Common myeloid progenitor, CD34-positive (primary cell): ENCODE measurements at regions not wholly inside any gene's neighbourhood (a gene's known extent, or its start where the extent isn't known, plus 50 kb on each side); places are given as distances from the start of the nearest gene placed in this dataset.
A peak's percentile ranks its signal among the peaks of the same experiment; 100 is the strongest.
"Not testable (repeated sequence)": the region's sequence is repeated elsewhere in the genome, so short reads cannot be mapped to it uniquely, and the experiment has no call there.

ENCODE experiments used
- CTCF ChIA-PET: fragments of 350-600 bp; sonication (Branson Sonifier 250); formaldehyde crosslinking; loops from one replicate; lab custom pipeline; 2021; ENCODE audit warnings: antibody characterized with exemption; lab: Charles Lee
- POLR2A ChIA-PET: fragments of 350-600 bp; sonication (Branson Sonifier 250); formaldehyde crosslinking; loops from one replicate; lab custom pipeline; 2021; ENCODE audit warnings: antibody characterized with exemption; lab: Charles Lee
- DNase-seq, 3 donors: peaks; one replicate each; pipeline versions ENCODE4 v3.0.0 to v3.0.0-alpha.2; 2013
- H3K27ac ChIP-seq, 2 experiments: 1 replicate in 1 of 2; 2 replicates in 1 of 2; pipeline ENCODE4 v1.7.0; 2013; ENCODE audit warnings: inconsistent platforms in 2 of 2, low read length in 2 of 2, mild to moderate bottlenecking in 2 of 2, low read depth in 1 of 2, moderate library complexity in 1 of 2; ENCODE audit not compliant: severe bottlenecking in 2 of 2, insufficient read depth in 1 of 2, poor library complexity in 1 of 2
- H3K27me3 ChIP-seq, 5 experiments: replicated peaks in 2 of 5; 1 replicate in 3 of 5; 2 replicates in 2 of 5; pipeline versions ENCODE4 v1.6.1 to v1.7.0; 2013; ENCODE audit warnings: low read length in 4 of 5, mild to moderate bottlenecking in 2 of 5, moderate library complexity in 2 of 5, inconsistent platforms in 1 of 5; ENCODE audit not compliant: insufficient read depth in 5 of 5, control insufficient read depth in 4 of 5
- H3K36me3 ChIP-seq, 4 experiments: 1 replicate in 2 of 4; 2 replicates in 2 of 4; pipeline versions ENCODE4 v1.6.1 to v1.7.0; 2013; ENCODE audit warnings: low read length in 3 of 4, control low read depth in 1 of 4, mild to moderate bottlenecking in 1 of 4; ENCODE audit not compliant: control insufficient read depth in 4 of 4, insufficient read depth in 4 of 4
- H3K4me1 ChIP-seq, 4 experiments: 1 replicate in 3 of 4; 2 replicates in 1 of 4; pipeline versions ENCODE4 v1.6.1 to v1.7.1; 2013; ENCODE audit warnings: low read length in 3 of 4, mild to moderate bottlenecking in 3 of 4, control low read depth in 1 of 4, inconsistent platforms in 1 of 4, moderate library complexity in 1 of 4; ENCODE audit not compliant: control insufficient read depth in 4 of 4, insufficient read depth in 4 of 4; ENCODE audit errors: control extremely low read depth in 1 of 4
- H3K4me3 ChIP-seq, 7 experiments: 1 replicate in 4 of 7; 2 replicates in 3 of 7; pipeline versions ENCODE4 v1.5.1 to v1.7.0; 2013; ENCODE audit warnings: mild to moderate bottlenecking in 7 of 7, low read length in 6 of 7, moderate library complexity in 6 of 7, inconsistent platforms in 2 of 7, low read depth in 2 of 7, control low read depth in 1 of 7; ENCODE audit not compliant: insufficient read depth in 4 of 7, control insufficient read depth in 1 of 7; ENCODE audit errors: extremely low read depth in 1 of 7
- H3K9me3 ChIP-seq, 5 experiments: 1 replicate in 4 of 5; 2 replicates in 1 of 5; pipeline versions ENCODE4 v1.6.1 to v1.7.1; 2013; ENCODE audit warnings: low read length in 4 of 5, mild to moderate bottlenecking in 2 of 5, inconsistent platforms in 1 of 5, low read depth in 1 of 5, moderate library complexity in 1 of 5; ENCODE audit not compliant: control insufficient read depth in 4 of 5, insufficient read depth in 2 of 5; ENCODE audit errors: control extremely low read depth in 1 of 5
- whole genome bisulfite sequencing: methylation state at CpG from one replicate; pipeline ENCODE4 v1.1.5; 2013; ENCODE audit not compliant: insufficient coverage; 5-methylcytosine and 5-hydroxymethylcytosine counted together

DNA sequence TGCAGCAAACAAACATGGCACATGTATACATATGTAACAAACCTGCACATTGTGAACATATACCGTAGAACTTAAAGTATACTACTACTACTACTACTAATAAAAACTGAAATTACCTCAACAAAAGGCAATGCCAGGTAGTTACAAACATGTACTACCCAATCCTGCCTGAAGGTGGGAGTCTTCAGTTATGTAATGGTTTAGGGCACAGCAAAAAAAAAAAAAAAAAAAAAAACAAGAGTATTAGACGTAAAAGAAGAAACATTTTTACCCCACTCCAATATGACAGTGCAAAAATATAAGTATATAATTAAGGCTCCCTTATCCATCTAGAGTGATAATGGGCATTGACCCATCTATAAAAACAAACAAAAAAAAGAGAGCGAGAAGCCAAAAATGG is 296.6 kb downstream of the ZNF37A start:
- CTCF ChIA-PET, H3K4me1 ChIP-seq, H3K36me3 ChIP-seq, H3K9me3 ChIP-seq, POLR2A ChIA-PET, H3K4me3 ChIP-seq, H3K27me3 ChIP-seq, H3K27ac ChIP-seq: not testable (repeated sequence)
- DNase-seq = peak in 2 of 3 donors; percentile 6 to 63
- WGBS = no CpG with 5 or more reads among the region's 3 CpGs

DNA sequence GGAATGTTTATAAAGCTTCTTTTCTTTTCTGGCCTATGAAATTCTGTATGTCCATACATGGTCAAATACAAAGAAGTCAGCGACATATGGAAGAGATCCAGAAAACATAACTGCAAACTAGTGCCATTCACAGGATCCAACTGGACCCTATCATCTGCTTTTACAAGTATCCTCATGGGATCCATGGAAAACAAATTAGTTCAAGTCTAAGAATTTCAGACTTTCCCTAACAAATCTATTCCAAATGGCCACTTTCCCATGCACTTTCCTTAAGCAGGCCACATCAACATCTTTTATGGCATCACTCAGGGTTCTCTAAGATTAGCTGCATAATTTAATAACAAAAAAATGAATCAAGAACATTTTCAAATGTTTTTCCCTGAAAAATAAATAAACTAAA is 301.3 kb downstream of the ZNF37A start:
- WGBS = no CpG with 5 or more reads among the region's 1 CpG
- POLR2A ChIA-PET, H3K36me3 ChIP-seq: not testable (repeated sequence)

DNA sequence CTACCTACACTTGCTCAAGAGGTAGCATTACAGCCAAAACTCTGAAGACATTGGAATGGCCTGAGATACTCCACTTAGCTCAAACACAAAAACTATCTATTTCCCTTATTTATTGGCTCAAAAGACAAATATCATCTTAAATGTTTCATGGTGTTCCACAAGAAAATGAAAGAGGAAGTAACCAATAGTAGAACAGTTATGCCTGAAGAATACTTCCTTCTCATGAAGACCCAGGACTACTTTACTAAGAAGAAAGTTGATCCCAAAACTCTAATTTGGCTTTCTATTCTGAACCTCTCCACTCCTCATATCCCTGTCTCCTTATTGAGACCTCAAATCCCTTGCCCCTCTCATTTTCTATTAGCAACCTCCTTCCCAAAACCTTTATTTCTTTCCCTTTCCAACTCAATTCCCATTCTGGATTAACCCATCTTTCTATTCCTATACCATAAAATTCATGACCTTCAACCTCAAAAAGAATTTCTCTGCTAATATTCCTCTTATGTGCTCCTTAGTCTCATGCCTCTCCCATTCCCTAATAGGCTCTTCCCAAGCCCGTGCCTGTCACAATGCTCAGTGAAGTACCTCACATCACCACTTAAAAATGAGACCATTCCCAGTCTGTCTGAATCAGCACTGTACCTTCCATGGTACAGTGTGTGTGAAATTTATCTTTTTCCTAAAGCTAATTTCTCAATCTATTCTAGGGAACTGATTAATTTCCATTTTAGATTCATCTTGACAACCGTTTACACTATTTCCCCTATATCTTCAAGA is 302.2 kb downstream of the ZNF37A start:
- H3K4me3 ChIP-seq, H3K27me3 ChIP-seq, H3K36me3 ChIP-seq, H3K9me3 ChIP-seq, H3K27ac ChIP-seq, POLR2A ChIA-PET, CTCF ChIA-PET, H3K4me1 ChIP-seq: not testable (repeated sequence)
- DNase-seq = peak in 1 of 3 donors; percentile 1
- WGBS = no CpG with 5 or more reads among the region's 2 CpGs

More for the DNA sequence above, 301.3 kb downstream of the ZNF37A start:
- H3K4me1 ChIP-seq, H3K27ac ChIP-seq, H3K27me3 ChIP-seq, CTCF ChIA-PET, H3K9me3 ChIP-seq, H3K4me3 ChIP-seq, DNase-seq: not testable (repeated sequence)

- H3K27ac ChIP-seq, H3K27me3 ChIP-seq, CTCF ChIA-PET, POLR2A ChIA-PET, H3K4me1 ChIP-seq, H3K36me3 ChIP-seq, H3K9me3 ChIP-seq: not testable (repeated sequence)
- WGBS = 100% methylated on average over 4 of the region's 13 CpGs
- peak overlapping the region in 4 of 7 experiments; percentile 75 to 89 (median 80) for H3K4me3 ChIP-seq
- peak in 1 of 3 donors; percentile 1 for DNase-seq
Observed at GRCh38 chr10:38401565-38401964, 307.4 kb downstream of the ZNF37A start.

- CTCF ChIA-PET, H3K36me3 ChIP-seq, H3K4me1 ChIP-seq, H3K9me3 ChIP-seq, H3K27me3 ChIP-seq, POLR2A ChIA-PET: not testable (repeated sequence)
- peak; percentile 95 to 99 (median 99) for DNase-seq
- Histone ChIP-seq H3K4me3 (peak overlapping the region; percentile 63 to 89 (median 75)), H3K27ac (peak overlapping the region; percentile 82 to 91)
- WGBS = 9% methylated on average over 67 of the region's 110 CpGs
Observed at GRCh38 chr10:38402442-38403346, 308.6 kb downstream of the ZNF37A start.

GRCh38 chr10:38403347-38404117 is 309.4 kb downstream of the ZNF37A start:
- H3K4me3 ChIP-seq = peak overlapping the region; percentile 24 to 75 (median 62)
- H3K9me3 ChIP-seq, H3K36me3 ChIP-seq, H3K27me3 ChIP-seq, POLR2A ChIA-PET, CTCF ChIA-PET, H3K4me1 ChIP-seq: not testable (repeated sequence)
- DNase-seq = peak in 2 of 3 donors; percentile 28 to 53
- 94% methylated on average over 15 of the region's 23 CpGs for WGBS
- H3K27ac ChIP-seq = peak overlapping the region; percentile 82 to 91
